AG08395 (cell line): ENCODE measurements at regions not wholly inside any gene's neighbourhood (a gene's known extent, or its start where the extent isn't known, plus 50 kb on each side); places are given as distances from the start of the nearest gene placed in this dataset.
"Not testable (repeated sequence)": the region's sequence is repeated elsewhere in the genome, so short reads cannot be mapped to it uniquely, and the experiment has no call there.

Source experiments
- DNase-seq: peaks from one replicate; pipeline ENCODE4 v3.0.0; 2012; ENCODE audit warnings: mixed read lengths, low spot score

GRCh38 chr13:109939180-109939579 lies 152.8 kb upstream of the IRS2 start:
- DNase-seq, result no peak

GRCh38 chr13:109938255-109938936 lies 152.0 kb upstream of the IRS2 start:
- DNase-seq, result peak; percentile 25

- DNase-seq, result not testable (repeated sequence)
Observed at GRCh38 chr13:109934520-109934919, 148.1 kb upstream of the IRS2 start.

GRCh38 chr13:109933476-109933875 lies 147.1 kb upstream of the IRS2 start:
- DNase-seq, result no peak

GRCh38 chr13:109924376-109924775 lies 138.0 kb upstream of the IRS2 start:
- no peak for DNase-seq

- no peak for DNase-seq
Observed at GRCh38 chr13:109922518-109922917, 136.1 kb upstream of the IRS2 start.

GRCh38 chr13:109919715-109920375 lies 133.5 kb upstream of the IRS2 start:
- peak; percentile 4 for DNase-seq

GRCh38 chr13:109918179-109918711 lies 131.9 kb upstream of the IRS2 start:
- peak; percentile 28 for DNase-seq

GRCh38 chr13:109917422-109917821 lies 131.0 kb upstream of the IRS2 start:
- DNase-seq, result no peak

GRCh38 chr13:109913936-109914510 lies 127.6 kb upstream of the IRS2 start:
- DNase-seq, result no peak

- DNase-seq, result no peak
Observed at GRCh38 chr13:109913186-109913585, 126.8 kb upstream of the IRS2 start.

GRCh38 chr13:109910194-109910593 lies 123.8 kb upstream of the IRS2 start:
- no peak for DNase-seq

- no peak for DNase-seq
Observed at GRCh38 chr13:109906976-109907375, 120.6 kb upstream of the IRS2 start.

GRCh38 chr13:109904218-109904617 lies 117.8 kb upstream of the IRS2 start:
- DNase-seq, result no peak

- no peak for DNase-seq
Observed at GRCh38 chr13:109900741-109901140, 114.4 kb upstream of the IRS2 start.

- DNase-seq, result no peak
Observed at GRCh38 chr13:109900320-109900719, 113.9 kb upstream of the IRS2 start.

- DNase-seq, result no peak
Observed at GRCh38 chr13:109899748-109900147, 113.4 kb upstream of the IRS2 start.

- DNase-seq, result no peak
Observed at GRCh38 chr13:109899316-109899715, 112.9 kb upstream of the IRS2 start.

- no peak for DNase-seq
Observed at GRCh38 chr13:109897988-109898624, 111.7 kb upstream of the IRS2 start.

- no peak for DNase-seq
Observed at GRCh38 chr13:109892101-109892500, 105.7 kb upstream of the IRS2 start.

GRCh38 chr13:109885235-109885634 lies 98.9 kb upstream of the IRS2 start:
- no peak for DNase-seq

- no peak for DNase-seq
Observed at GRCh38 chr13:109884462-109884861, 98.1 kb upstream of the IRS2 start.
